SU-DHL-6 (cell line): ENCODE measurements at regions not wholly inside any gene's neighbourhood (a gene's known extent, or its start where the extent isn't known, plus 50 kb on each side); places are given as distances from the start of the nearest gene placed in this dataset.

Experiments used
- H2AFZ ChIP-seq: fragments of 200-600 bp; sonication (generic); 2 replicates; pipeline ENCODE4 v1.6.1; 2014; ENCODE audit warnings: low read depth, mild to moderate bottlenecking, moderate library complexity, mixed read lengths, antibody characterized with exemption, low read length; ENCODE audit not compliant: severe bottlenecking
- H3F3A ChIP-seq: fragments of 200-600 bp; shearing (Covaris generic); 2 replicates; pipeline ENCODE4 v1.6.0; 2016; ENCODE audit warnings: antibody characterized with exemption, mild to moderate bottlenecking; ENCODE audit not compliant: insufficient read depth
- H3K27ac ChIP-seq: fragments of 200-600 bp; sonication (generic); 2 replicates; pipeline ENCODE4 v1.5.1; 2016; ENCODE audit warnings: low read depth, mild to moderate bottlenecking, low read length, moderate library complexity, mixed read lengths
- H3K27me3 ChIP-seq: fragments of 200-600 bp; sonication (generic), shearing (Covaris generic); 2 replicates; pipeline ENCODE4 v1.6.0; 2014; ENCODE audit warnings: mild to moderate bottlenecking, low read length
- H3K36me3 ChIP-seq: fragments of 200-600 bp; sonication (generic); 2 replicates; pipeline ENCODE4 v1.6.1; 2014; ENCODE audit warnings: mild to moderate bottlenecking, low read length, mixed read lengths
- H3K4me2 ChIP-seq: fragments of 300-600, 200-600 bp; shearing (Covaris generic), sonication (generic); 2 replicates; pipeline ENCODE4 v1.6.0; 2014; ENCODE audit warnings: low read length, low read depth, mild to moderate bottlenecking; ENCODE audit not compliant: poor library complexity, severe bottlenecking
- H3K4me3 ChIP-seq: fragments of 200-600 bp; sonication (generic); 2 replicates; pipeline ENCODE4 v1.5.1; 2014; ENCODE audit warnings: antibody characterized with exemption, low read length, mild to moderate bottlenecking, mixed read lengths; ENCODE audit not compliant: insufficient read depth, poor library complexity, severe bottlenecking
- H3K79me2 ChIP-seq: fragments of 200-600 bp; sonication (generic); 2 replicates; pipeline ENCODE4 v1.6.1; 2014; ENCODE audit warnings: mild to moderate bottlenecking, low read length, moderate library complexity; ENCODE audit not compliant: insufficient read depth
- H3K9ac ChIP-seq: fragments of 200-600 bp; sonication (generic); 2 replicates; pipeline ENCODE4 v1.7.0; 2014; ENCODE audit warnings: mild to moderate bottlenecking, low read length
- H3K9me2 ChIP-seq: fragments of 200-600 bp; sonication (generic); replicated peaks from 2 replicates; pipeline ENCODE4 v1.6.1; 2014; ENCODE audit warnings: low read length; ENCODE audit not compliant: insufficient read depth
- H3K9me3 ChIP-seq: fragments of 200-600 bp; sonication (generic); 2 replicates; pipeline ENCODE4 v1.6.1; 2014; ENCODE audit warnings: low read length, mixed read lengths; ENCODE audit not compliant: insufficient read depth
- H4K20me1 ChIP-seq: fragments of 200-600 bp; sonication (generic); 2 replicates; pipeline ENCODE4 v1.6.1; 2014; ENCODE audit warnings: low read depth, mild to moderate bottlenecking, antibody characterized with exemption, low read length, moderate library complexity, mixed read lengths
- EZH2phosphoT487 ChIP-seq: fragments of 200-600 bp; sonication (generic), shearing (Covaris generic); conservative IDR thresholded peaks from 2 replicates; pipeline ENCODE4 v1.6.1; 2018; ENCODE audit warnings: mild to moderate bottlenecking, antibody characterized with exemption, low read length, moderate library complexity, mixed read lengths
- TF ChIP-seq, protein P1 (sequence below): fragments of 200-600 bp; sonication (generic); IDR thresholded peaks from one replicate; pipeline ENCODE4 v1.5.1; 2017; ENCODE audit warnings: antibody characterized with exemption, mild to moderate bottlenecking, low read length, moderate library complexity; ENCODE audit not compliant: insufficient read depth, poor library complexity, severe bottlenecking

GRCh38 chr1:30476911-30477459, 246.4 kb downstream of the MATN1 start:
- Histone ChIP-seq H2AFZ (no peak overlapping the region), H3K4me2 (no peak overlapping the region), H3K27ac (no peak overlapping the region), H3K9me3 (peaks cover 2% of the 10 kb centered on the region; the same call in 1 of the 2 replicates), H4K20me1 (no peaks in the 10 kb centered on the region), H3K4me3 (no peak overlapping the region), H3K9ac (no peak overlapping the region), H3F3A (no peaks in the 10 kb centered on the region), H3K9me2 (no peaks in the 10 kb centered on the region), H3K27me3 (no peaks in the 10 kb centered on the region), H3K36me3 (no peaks in the 10 kb centered on the region), H3K79me2 (no peaks in the 10 kb centered on the region)
- TF ChIP-seq, protein P1, sequence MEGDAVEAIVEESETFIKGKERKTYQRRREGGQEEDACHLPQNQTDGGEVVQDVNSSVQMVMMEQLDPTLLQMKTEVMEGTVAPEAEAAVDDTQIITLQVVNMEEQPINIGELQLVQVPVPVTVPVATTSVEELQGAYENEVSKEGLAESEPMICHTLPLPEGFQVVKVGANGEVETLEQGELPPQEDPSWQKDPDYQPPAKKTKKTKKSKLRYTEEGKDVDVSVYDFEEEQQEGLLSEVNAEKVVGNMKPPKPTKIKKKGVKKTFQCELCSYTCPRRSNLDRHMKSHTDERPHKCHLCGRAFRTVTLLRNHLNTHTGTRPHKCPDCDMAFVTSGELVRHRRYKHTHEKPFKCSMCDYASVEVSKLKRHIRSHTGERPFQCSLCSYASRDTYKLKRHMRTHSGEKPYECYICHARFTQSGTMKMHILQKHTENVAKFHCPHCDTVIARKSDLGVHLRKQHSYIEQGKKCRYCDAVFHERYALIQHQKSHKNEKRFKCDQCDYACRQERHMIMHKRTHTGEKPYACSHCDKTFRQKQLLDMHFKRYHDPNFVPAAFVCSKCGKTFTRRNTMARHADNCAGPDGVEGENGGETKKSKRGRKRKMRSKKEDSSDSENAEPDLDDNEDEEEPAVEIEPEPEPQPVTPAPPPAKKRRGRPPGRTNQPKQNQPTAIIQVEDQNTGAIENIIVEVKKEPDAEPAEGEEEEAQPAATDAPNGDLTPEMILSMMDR = no peak
- TF ChIP-seq EZH2phosphoT487 = no peak

GRCh38 chr1:30476476-30476875, 246.9 kb downstream of the MATN1 start:
- H3K79me2 ChIP-seq = no peaks in the 10 kb centered on the region
- TF ChIP-seq, protein P1 = no peak
- TF ChIP-seq EZH2phosphoT487 = no peak
- no peak overlapping the region for H3K27ac ChIP-seq
- no peaks in the 10 kb centered on the region for H3K9me2 ChIP-seq
- H3K9me3 ChIP-seq = no peaks in the 10 kb centered on the region
- H2AFZ ChIP-seq = no peak overlapping the region
- H4K20me1 ChIP-seq = no peaks in the 10 kb centered on the region
- H3K27me3 ChIP-seq = no peaks in the 10 kb centered on the region
- no peaks in the 10 kb centered on the region for H3K36me3 ChIP-seq
- H3K4me3 ChIP-seq = no peak overlapping the region
- H3K9ac ChIP-seq = no peak overlapping the region
- no peaks in the 10 kb centered on the region for H3F3A ChIP-seq
- H3K4me2 ChIP-seq = no peak overlapping the region

GRCh38 chr1:30475966-30476365, 247.4 kb downstream of the MATN1 start:
- Histone ChIP-seq H3K4me3 (no peak overlapping the region), H4K20me1 (no peaks in the 10 kb centered on the region), H3K79me2 (no peaks in the 10 kb centered on the region), H3K9ac (no peak overlapping the region), H3K27ac (no peak overlapping the region), H3K9me2 (no peaks in the 10 kb centered on the region), H3K36me3 (no peaks in the 10 kb centered on the region), H3F3A (no peaks in the 10 kb centered on the region), H3K4me2 (no peak overlapping the region), H3K9me3 (no peaks in the 10 kb centered on the region), H3K27me3 (no peaks in the 10 kb centered on the region), H2AFZ (no peak overlapping the region)
- TF ChIP-seq, protein P1 = no peak
- no peak for TF ChIP-seq EZH2phosphoT487
